K562 (cell line): ENCODE measurements at regions not wholly inside any gene's neighbourhood (a gene's known extent, or its start where the extent isn't known, plus 50 kb on each side); places are given as distances from the start of the nearest gene placed in this dataset.

Experiments used
- CBX2 ChIP-seq: fragments of 200-600 bp; sonication (generic); IDR thresholded peaks from one replicate; pipeline ENCODE4 v1.6.1; 2012; ENCODE audit warnings: mild to moderate bottlenecking, low read length, inconsistent platforms; ENCODE audit not compliant: insufficient read depth, poor library complexity, severe bottlenecking
- CREB1 ChIP-seq, 2 experiments: sonication (generic) in 1 of 2; formaldehyde crosslinking in 1 of 2; IDR thresholded peaks; 2 replicates each; pipeline versions ENCODE4 v1.6.1 to v1.8.0; 2012 to 2022; ENCODE audit warnings: inconsistent platforms in 1 of 2, mild to moderate bottlenecking in 1 of 2, missing genetic modification reagents in 1 of 2, moderate library complexity in 1 of 2
- E2F3 ChIP-seq: fragments of 250-450 bp; sonication (Bioruptor Pico); IDR thresholded peaks from 2 replicates; pipeline ENCODE4 v1.4.0; 2020; ENCODE audit warnings: mild to moderate bottlenecking
- L3MBTL2 ChIP-seq: fragments of 450-650 bp; IDR thresholded peaks from 2 replicates; pipeline ENCODE4 v1.6.1; 2016; ENCODE audit warnings: mild to moderate bottlenecking, moderate library complexity
- NEUROD1 ChIP-seq: fragments of 150-350 bp; IDR thresholded peaks from 2 replicates; pipeline ENCODE4 v1.6.1; 2014; ENCODE audit warnings: borderline replicate concordance, low read length, low read depth; ENCODE audit not compliant: partially characterized antibody
- NFE2L1 ChIP-seq: fragments of 450-650 bp; IDR thresholded peaks from 2 replicates; pipeline ENCODE4 v1.6.1; 2016; ENCODE audit warnings: missing genetic modification characterization, low read depth, mild to moderate bottlenecking, missing compliant biosample characterization, moderate library complexity, borderline replicate concordance
- PHTF2 ChIP-seq: fragments of 250-450 bp; sonication (Bioruptor Pico); IDR thresholded peaks from 2 replicates; pipeline ENCODE4 v1.5.0; 2021; ENCODE audit warnings: mild to moderate bottlenecking
- PRPF4 ChIP-seq: fragments of 200-400 bp; formaldehyde crosslinking; IDR thresholded peaks from one replicate; pipeline ENCODE4 v1.6.1; 2017; ENCODE audit warnings: low read length, low read depth, mild to moderate bottlenecking; ENCODE audit not compliant: insufficient read depth, poor library complexity, severe bottlenecking
- RAD51 ChIP-seq: fragments of 450-650 bp; IDR thresholded peaks from 2 replicates; pipeline ENCODE4 v1.7.1; 2016; ENCODE audit warnings: low read depth, mild to moderate bottlenecking, borderline replicate concordance
- RBM14 ChIP-seq: fragments of 200-400 bp; formaldehyde crosslinking; IDR thresholded peaks from 2 replicates; pipeline ENCODE4 v1.6.1; 2018; ENCODE audit warnings: low read depth, mild to moderate bottlenecking, low read length, moderate library complexity, borderline replicate concordance; ENCODE audit not compliant: insufficient read depth
- TCF7 ChIP-seq: sonication (generic); IDR thresholded peaks from 2 replicates; pipeline ENCODE4 v1.6.1; 2016; ENCODE audit warnings: antibody characterized with exemption, borderline replicate concordance
- ZKSCAN1 ChIP-seq: fragments of 150-350 bp; IDR thresholded peaks from 2 replicates; pipeline ENCODE4 v1.6.1; 2016; ENCODE audit warnings: low read depth, low read length
- ZNF717 ChIP-seq: fragments of 250-450 bp; sonication (Bioruptor Pico); IDR thresholded peaks from 2 replicates; pipeline ENCODE4 v1.5.0; 2021
- TF ChIP-seq, protein P1 (sequence below): fragments of 200-600 bp; sonication (generic); IDR thresholded peaks from one replicate; pipeline ENCODE4 v1.6.1; 2012; ENCODE audit warnings: mild to moderate bottlenecking, low read depth, low read length, inconsistent platforms
- TF ChIP-seq, protein P2 (sequence below): sonication (generic); formaldehyde crosslinking; IDR thresholded peaks from 2 replicates; pipeline ENCODE4 v1.8.0; 2022; ENCODE audit warnings: mild to moderate bottlenecking, missing genetic modification reagents
- TF ChIP-seq, protein P3 (sequence below): fragments of 200-800 bp; sonication (Bioruptor generic); IDR thresholded peaks from 2 replicates; pipeline ENCODE4 v1.6.1; 2017; ENCODE audit warnings: missing genetic modification characterization, missing compliant biosample characterization

DNA sequence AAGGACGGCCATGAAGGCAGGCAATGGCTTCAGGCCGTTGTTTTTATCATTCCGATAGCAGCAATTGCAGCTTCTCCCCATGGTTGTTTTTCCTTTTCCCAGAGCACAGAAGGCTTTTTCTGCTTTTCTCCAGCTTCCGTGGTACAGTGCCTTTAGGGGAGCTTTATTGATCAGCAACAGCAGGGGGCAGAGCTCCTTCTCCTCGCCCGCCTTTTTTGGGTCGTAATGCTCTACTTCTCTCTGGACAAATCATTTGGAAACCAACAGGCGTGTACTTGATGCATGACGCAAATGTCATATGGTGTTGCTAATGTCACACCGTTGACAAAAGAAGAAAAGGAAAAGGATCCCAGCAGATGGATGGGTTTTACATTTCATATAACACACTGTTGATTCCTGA, 79.7 kb upstream of the SNRK start (continued):
- peak; percentile 55; the same call in 1 of the 2 replicates for TF ChIP-seq L3MBTL2
- TF ChIP-seq, protein P1, sequence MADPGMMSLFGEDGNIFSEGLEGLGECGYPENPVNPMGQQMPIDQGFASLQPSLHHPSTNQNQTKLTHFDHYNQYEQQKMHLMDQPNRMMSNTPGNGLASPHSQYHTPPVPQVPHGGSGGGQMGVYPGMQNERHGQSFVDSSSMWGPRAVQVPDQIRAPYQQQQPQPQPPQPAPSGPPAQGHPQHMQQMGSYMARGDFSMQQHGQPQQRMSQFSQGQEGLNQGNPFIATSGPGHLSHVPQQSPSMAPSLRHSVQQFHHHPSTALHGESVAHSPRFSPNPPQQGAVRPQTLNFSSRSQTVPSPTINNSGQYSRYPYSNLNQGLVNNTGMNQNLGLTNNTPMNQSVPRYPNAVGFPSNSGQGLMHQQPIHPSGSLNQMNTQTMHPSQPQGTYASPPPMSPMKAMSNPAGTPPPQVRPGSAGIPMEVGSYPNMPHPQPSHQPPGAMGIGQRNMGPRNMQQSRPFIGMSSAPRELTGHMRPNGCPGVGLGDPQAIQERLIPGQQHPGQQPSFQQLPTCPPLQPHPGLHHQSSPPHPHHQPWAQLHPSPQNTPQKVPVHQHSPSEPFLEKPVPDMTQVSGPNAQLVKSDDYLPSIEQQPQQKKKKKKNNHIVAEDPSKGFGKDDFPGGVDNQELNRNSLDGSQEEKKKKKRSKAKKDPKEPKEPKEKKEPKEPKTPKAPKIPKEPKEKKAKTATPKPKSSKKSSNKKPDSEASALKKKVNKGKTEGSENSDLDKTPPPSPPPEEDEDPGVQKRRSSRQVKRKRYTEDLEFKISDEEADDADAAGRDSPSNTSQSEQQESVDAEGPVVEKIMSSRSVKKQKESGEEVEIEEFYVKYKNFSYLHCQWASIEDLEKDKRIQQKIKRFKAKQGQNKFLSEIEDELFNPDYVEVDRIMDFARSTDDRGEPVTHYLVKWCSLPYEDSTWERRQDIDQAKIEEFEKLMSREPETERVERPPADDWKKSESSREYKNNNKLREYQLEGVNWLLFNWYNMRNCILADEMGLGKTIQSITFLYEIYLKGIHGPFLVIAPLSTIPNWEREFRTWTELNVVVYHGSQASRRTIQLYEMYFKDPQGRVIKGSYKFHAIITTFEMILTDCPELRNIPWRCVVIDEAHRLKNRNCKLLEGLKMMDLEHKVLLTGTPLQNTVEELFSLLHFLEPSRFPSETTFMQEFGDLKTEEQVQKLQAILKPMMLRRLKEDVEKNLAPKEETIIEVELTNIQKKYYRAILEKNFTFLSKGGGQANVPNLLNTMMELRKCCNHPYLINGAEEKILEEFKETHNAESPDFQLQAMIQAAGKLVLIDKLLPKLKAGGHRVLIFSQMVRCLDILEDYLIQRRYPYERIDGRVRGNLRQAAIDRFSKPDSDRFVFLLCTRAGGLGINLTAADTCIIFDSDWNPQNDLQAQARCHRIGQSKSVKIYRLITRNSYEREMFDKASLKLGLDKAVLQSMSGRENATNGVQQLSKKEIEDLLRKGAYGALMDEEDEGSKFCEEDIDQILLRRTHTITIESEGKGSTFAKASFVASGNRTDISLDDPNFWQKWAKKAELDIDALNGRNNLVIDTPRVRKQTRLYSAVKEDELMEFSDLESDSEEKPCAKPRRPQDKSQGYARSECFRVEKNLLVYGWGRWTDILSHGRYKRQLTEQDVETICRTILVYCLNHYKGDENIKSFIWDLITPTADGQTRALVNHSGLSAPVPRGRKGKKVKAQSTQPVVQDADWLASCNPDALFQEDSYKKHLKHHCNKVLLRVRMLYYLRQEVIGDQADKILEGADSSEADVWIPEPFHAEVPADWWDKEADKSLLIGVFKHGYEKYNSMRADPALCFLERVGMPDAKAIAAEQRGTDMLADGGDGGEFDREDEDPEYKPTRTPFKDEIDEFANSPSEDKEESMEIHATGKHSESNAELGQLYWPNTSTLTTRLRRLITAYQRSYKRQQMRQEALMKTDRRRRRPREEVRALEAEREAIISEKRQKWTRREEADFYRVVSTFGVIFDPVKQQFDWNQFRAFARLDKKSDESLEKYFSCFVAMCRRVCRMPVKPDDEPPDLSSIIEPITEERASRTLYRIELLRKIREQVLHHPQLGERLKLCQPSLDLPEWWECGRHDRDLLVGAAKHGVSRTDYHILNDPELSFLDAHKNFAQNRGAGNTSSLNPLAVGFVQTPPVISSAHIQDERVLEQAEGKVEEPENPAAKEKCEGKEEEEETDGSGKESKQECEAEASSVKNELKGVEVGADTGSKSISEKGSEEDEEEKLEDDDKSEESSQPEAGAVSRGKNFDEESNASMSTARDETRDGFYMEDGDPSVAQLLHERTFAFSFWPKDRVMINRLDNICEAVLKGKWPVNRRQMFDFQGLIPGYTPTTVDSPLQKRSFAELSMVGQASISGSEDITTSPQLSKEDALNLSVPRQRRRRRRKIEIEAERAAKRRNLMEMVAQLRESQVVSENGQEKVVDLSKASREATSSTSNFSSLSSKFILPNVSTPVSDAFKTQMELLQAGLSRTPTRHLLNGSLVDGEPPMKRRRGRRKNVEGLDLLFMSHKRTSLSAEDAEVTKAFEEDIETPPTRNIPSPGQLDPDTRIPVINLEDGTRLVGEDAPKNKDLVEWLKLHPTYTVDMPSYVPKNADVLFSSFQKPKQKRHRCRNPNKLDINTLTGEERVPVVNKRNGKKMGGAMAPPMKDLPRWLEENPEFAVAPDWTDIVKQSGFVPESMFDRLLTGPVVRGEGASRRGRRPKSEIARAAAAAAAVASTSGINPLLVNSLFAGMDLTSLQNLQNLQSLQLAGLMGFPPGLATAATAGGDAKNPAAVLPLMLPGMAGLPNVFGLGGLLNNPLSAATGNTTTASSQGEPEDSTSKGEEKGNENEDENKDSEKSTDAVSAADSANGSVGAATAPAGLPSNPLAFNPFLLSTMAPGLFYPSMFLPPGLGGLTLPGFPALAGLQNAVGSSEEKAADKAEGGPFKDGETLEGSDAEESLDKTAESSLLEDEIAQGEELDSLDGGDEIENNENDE = no peak
- TF ChIP-seq, protein P2, sequence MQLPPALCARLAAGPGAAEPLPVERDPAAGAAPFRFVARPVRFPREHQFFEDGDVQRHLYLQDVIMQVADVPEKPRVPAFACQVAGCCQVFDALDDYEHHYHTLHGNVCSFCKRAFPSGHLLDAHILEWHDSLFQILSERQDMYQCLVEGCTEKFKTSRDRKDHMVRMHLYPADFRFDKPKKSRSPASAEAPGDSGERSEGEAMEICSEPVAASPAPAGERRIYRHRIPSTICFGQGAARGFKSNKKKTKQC = no peak
- TF ChIP-seq NFE2L1 (tag) = no peak
- no peak for TF ChIP-seq PHTF2 (CRISPR knock-in tag)
- TF ChIP-seq, protein P3, sequence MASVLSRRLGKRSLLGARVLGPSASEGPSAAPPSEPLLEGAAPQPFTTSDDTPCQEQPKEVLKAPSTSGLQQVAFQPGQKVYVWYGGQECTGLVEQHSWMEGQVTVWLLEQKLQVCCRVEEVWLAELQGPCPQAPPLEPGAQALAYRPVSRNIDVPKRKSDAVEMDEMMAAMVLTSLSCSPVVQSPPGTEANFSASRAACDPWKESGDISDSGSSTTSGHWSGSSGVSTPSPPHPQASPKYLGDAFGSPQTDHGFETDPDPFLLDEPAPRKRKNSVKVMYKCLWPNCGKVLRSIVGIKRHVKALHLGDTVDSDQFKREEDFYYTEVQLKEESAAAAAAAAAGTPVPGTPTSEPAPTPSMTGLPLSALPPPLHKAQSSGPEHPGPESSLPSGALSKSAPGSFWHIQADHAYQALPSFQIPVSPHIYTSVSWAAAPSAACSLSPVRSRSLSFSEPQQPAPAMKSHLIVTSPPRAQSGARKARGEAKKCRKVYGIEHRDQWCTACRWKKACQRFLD (CRISPR knock-in tag) = no peak
- 0 out of 2 replicates have a peak, but pooled peaks have one; percentile 32 for TF ChIP-seq E2F3 (CRISPR knock-in tag)
- TF ChIP-seq RAD51 = no peak
- TF ChIP-seq CBX2 = no peak
- TF ChIP-seq NEUROD1 = no peak
- TF ChIP-seq TCF7 = no peak
- TF ChIP-seq ZNF717 = no peak
- no peak for TF ChIP-seq PRPF4
- TF ChIP-seq CREB1 (IDR thresholded peaks at IDR 0.05) = no peak
- no peak for TF ChIP-seq CREB1 (CRISPR knock-in tag; IDR thresholded peaks at IDR 0.05)
- TF ChIP-seq ZKSCAN1 = no peak
- TF ChIP-seq RBM14 = no peak
